HG03442 (cell line): ENCODE measurements at regions not wholly inside any gene's neighbourhood (a gene's known extent, or its start where the extent isn't known, plus 50 kb on each side); places are given as distances from the start of the nearest gene placed in this dataset.
A peak's percentile ranks its signal among the peaks of the same experiment; 100 is the strongest.

Experiments used
- ATAC-seq: cut with Tn5 transposase; IDR thresholded peaks from one replicate; pipeline ENCODE4 v1.9.1; 2021; ENCODE audit warnings: mild to moderate bottlenecking, moderate library complexity; ENCODE audit not compliant: unreplicated experiment

DNA sequence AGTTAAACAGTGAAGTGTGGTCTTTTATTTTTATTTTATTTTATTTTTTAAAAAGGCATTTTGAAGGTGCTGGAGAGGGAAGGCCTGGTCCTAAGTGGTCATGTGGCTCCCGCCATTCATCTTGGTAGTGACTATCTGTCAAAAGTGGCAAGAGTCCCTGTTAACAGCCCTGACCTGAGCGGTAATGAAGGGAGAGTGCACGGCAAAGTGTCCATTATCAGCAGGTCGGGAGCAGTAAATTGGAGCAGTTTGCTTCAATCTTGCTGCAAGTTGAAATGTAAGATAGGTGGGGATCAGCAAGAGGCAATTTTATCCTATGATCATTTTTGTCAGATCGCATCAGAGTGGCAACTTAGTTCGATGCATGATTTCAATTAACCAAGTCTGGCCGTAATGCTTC, 227.4 kb upstream of the SP4 start:
- no peak for ATAC-seq

DNA sequence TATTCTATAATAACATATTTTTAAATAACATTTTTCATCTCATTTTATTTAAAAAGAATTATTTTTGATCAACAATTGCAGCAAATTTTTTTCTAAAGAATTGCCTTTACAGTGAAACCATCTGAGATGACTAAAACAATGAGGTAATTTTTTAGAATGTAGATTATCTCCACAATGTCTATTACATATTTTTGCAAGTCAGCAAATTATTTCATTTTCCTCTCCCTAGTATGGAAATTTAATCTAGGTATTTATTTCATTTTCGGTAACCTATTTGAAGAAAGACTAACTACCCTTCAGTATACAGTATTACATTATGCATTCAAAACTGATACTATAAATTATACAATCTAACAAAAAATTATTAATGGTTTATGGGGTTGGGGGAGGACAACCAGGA, 213.2 kb upstream of the SP4 start:
- no peak for ATAC-seq

DNA sequence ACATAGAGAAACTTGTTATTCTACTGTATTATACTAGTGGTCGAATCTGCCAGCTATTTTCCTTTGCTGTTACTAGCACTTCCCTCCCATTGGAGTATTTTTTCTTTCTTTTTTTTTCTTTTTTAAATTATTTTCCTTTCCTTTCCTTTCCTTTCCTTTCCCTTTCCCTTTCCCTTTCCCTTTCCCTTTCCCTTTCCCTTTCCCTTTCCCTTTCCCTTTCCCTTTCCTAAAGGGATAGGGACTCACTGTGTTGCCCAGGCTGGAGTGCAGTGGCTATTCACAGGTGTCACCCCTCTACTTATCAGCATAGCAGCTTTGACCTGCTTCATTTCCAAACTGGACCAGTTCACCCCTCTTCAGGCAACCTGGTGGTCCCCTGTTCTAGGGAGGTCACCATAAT, 212.6 kb upstream of the SP4 start:
- ATAC-seq: no peak

DNA sequence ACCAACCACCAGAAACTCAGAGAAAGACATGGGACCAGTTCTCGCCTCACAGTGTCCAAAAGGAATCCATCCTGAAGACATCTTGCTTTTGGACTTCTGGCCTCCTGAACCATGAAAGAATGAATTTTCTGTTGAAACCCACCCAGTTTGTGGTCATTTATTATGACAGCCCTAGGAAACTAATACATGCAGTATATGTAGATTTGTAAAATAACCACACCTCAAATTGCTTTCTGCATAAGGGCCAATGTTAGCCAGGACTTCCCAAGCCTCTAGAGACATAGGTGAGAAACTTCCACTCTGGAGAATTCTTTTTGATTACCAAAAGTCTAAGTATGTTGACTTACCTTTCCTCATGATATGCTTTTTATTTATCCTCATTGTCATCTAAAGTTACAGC, 210.5 kb upstream of the SP4 start:
- ATAC-seq: no peak

DNA sequence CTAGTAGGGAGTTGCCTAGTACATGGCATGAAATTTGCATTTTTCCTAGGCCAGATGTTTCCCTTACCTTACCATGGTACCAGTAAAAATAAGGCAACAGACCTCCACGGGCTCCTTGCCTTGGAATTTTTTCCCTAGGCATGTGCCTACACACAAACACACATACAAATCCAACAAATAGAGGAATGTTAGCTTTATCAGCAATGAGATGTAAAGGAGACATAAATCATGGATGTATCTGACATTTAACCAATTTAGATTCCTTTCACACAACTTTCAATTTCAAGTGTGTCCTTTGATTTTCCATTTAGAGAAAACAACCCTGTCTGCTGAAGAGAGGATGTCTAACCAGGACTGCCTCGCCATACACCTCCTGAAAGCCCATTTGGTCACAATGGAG, 209.7 kb upstream of the SP4 start:
- ATAC-seq: no peak

DNA sequence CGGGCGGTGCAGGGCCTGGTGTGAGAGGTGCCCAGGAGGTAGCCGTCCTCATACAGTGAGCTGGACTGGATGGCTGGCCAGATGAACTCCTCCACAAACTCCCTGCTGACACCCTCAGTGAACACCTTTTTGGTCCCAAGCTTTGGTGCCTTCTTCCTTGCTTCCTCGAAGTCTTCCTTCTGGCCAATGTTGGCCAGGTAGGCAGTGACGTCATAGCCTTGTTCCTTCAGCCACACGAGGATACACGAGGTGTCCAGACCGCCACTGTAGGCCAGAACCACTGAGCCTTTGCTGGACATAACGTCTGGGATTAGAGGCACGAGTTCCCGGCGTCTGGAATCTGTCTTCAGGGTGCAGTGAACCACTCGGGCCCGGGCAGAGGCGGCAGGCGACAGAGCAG, 206.8 kb upstream of the SP4 start:
- ATAC-seq: no peak

DNA sequence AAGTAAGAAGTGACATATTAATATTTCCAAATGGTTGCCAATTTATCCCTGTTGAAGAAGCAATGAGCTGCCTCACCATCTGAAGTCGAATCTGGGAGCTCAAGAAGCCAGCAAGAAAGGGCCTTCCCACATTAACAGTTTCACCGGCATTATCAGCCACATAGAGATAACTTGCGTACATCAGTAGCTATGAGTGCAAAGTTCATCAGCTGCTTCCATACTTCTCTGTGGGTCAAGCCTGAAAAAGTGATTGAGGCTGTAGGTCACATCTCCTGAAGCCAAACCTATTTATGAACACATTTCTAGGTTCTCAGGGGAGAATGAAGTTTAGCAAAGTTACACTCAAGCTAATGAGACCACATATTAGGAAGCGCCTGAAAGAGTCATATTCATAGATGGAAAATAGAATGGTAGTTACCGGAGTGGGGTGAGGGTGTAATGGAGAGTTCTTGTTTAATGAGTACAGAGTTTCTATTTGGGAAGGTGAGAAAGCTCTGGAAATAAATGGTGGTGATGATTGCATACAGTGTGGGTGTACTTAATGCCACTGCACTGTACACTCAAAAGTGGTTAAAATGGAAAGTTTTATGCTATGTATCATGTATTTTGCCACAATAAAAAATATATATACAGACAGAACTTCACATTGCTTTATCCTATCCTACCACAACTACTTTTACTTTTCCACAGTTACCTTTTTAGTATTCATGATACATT, 189.3 kb upstream of the SP4 start:
- no peak for ATAC-seq

DNA sequence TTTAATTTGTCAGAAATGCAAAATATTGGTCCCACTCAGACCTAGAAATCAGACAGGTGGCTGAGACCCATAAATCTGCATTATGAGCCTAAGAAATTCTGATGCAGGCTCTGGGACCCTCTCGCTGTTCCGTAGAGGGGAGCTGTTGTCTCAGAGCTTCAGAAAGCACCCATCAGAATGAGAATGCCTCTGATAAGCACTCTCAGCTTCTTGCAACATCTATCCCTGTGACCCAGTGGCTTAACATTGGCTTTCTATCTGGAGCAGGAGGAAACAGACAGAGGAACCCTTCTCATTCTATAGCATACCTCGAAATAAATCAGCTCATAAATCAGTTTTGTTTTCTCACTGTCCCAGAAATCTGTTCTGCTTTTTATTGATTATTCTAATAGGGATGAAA, 184.6 kb upstream of the SP4 start:
- no peak for ATAC-seq

DNA sequence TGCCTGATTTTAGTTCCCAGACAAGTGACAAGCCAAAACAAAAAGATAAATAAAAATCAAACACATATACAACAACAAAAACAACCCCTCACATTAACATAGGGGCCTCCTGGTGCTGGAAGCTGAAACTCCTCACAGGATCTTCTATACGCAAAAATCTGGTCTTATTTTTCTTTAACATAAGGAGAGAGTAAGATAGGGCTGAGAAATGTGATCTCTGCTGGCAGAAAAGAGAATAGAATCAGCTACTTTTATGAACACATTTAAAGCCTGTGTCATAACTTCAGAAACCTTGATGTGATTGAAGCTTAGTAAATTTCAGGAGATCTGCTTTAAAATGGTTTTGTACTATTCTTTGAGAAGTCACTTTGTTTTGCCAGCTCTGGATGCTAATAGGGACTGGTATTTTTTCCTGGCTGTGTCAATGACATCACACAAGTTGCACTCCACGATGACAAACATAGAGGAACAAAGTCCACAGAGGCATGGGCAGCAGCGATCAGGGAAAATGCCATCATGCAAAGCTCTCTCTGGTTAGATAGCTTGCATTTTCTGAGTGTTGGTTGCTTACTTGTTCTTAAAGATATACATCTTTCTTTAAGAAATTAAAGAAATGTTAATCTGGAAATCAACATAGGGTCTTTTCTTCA, 176.6 kb upstream of the SP4 start:
- no peak for ATAC-seq

DNA sequence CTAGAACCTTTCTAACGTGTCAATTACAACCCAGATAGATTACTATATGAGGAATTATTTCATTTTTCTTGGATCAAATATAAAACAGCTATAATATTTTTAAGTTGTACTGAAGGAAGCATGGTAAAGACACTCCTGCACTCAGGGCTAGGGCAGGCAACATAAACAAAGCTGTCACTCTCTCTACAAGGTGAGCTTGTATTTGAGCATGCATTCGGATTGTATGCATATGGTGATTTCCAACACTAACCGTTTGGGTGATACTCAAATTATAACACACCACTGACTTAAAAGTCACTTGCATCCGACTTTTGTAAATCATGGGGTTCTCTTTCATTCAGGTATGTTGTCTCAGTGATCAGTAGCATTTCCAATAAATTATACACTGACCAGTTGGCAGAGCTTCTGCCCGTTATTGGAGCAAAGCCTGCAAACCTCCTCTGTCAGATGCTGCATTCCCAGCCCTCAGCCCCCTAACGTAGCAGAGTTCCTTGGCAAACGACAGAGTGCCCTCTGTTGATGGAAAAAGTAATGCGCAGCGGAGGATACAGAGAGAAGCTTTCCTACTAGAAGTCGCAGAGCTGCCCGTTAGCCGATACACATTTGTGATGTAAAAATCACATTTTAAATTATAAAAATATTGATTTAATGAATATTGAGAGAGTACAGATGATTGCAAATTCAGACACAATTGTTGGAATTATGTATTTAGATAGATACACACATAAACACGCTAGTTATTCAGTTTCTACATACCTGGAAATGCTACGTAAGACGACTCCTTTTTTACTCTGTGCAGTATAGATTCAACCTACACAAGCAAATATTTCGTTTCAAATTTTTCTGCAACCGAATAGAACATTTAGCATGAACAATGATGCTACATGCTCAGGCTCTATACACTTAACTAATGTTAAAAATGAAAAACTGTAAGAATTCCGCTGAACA, 173.9 kb upstream of the SP4 start:
- ATAC-seq: peak; percentile 55

DNA sequence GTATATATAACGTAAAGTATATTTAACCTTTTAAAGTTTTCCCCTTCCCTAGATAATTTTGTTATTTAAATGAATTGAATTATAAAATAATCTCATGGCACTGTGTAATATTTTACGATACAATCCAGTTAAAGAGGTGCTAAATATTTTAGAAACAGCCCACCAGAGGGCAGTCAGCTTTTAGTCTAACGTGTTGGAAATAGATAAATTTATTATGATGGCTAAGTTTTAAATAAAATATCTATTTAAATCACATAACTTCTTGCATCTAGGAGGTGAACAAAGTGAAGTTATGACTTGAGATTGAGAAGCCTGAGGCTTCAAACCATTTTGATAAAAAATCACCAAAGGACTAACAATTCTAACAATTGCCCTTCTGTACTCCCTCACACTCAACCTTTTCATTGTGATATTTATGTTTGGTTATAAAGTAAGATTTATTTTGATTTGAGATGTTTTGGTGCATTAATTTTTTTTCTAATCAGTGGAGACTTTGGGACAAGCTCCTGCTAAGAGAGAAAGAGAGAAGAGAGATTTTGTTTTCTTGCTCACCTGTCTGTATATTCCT, 171.5 kb upstream of the SP4 start:
- ATAC-seq: no peak

DNA sequence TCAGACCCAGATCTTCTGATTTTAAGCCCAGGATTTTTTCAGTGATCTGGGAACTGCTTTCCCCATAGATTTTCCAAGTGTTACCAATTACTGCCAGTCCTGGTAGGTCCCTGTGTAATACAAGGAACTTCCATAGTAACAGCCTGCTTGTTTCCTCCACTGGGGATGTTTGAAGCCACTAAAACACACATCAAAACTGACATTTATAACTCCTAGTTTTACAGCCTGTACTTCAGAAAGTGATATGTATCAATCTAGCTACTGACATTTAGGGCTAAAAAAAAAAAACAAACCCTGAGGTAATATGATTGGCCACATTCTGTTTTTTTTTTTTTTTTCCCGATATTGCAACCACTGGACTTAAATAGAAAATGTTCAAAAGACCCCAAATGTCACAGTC, 166.9 kb upstream of the SP4 start:
- no peak for ATAC-seq

DNA sequence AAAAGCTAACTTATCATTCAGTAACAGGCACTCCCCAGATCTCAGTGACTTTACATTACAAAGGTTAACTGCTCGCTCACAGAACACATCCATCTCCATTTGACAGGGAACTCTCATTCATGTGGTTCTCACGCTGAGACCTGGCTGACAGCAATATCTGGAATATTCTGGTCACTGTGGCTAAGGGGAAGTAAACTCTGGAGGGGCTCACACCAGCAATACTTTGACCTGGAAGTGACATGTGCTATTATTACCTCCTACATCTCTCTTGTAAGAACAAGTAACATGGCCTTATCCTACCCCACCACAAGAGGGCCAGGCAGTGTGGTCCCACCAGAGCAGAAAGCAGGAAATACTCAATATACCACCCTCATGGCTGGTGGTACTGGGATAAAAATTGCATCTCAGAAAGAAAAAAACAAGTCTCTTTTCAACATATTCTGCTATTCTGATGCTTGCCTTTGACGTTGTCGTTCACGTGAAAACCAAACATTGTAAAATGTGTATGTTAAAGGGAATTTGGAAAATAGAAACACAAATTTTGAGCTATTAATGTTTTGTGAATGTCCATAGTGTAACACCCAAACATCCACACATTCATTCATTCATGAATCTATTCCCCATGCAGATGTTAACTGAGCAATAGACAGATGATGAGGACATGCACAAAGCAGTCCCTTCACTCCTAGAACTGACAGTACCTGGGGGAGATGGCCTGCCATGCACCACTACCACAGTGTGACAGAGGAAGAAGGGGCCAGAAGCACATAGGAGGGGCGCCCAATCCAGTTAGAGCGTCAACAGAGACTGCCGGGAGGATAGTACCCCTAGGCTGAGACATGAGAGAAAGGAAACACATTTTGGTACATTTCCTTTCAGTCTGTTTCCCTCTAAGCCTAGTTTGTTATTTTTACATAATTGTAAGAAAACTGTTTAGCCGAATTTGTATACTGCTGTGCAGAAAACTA, 166.0 kb upstream of the SP4 start:
- peak; percentile 94 for ATAC-seq

DNA sequence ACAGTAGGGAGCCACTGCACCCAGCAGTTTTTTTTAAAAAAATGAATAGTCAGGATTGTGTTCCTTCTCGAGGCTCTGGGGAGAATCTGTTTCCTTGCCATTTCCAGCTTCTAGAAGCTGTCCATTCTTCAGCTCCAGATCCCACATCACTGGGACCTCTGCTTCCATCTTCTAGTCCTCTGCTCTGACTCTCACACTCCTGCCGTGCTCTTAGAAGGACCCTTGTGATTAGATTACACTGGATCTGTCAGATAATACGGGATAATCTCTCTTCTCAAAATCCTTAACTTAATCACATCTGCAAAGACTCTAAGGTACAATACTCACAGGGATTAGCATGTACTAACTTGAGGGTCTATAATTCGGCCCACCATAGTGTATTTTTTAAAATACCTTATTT, 158.9 kb upstream of the SP4 start:
- ATAC-seq: no peak

DNA sequence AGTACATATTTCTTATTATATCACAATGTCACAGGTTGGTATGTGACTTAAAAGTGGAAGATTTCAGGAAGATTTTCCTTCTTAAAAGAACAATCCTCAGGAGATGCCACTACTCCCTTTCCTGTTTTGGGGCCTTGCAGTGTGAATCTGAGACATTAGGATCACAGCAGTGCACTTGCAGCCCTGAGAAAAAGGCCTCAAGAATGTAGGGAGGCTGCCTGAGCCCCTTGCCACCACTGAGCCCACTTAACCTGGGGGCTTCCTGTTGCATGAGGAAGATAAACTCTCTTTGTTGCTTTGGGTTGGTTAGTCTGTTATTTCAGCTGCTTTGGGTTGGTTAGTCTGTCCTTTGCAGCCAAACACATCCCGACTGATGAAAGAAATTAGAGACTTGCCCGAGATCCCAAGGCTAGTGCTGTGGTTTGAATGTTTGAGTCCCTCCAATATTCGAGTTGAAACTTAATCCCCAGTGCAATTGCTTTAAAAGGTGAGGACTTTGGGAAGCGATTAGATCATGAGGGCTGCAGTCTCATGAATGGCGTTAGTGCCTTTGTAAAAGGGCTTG, 151.3 kb upstream of the SP4 start:
- no peak for ATAC-seq

DNA sequence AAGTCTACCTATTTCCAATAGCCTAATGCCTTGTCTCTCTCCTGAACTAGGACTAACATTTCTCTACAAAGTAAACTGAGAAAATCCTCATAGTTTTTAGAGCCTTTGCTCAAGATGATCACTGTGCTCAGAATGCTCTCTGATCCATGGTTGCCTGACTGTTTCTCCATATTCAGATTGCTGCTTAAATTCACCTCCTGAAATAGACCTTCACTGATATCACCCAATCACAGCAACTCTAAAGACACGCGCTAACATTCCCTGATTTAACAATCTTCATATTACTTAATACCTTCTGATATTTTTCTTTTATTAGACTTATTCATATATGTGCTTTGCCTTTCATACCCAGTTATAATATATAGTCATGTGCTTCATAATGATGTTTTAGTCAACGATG, 148.9 kb upstream of the SP4 start:
- ATAC-seq: no peak

DNA sequence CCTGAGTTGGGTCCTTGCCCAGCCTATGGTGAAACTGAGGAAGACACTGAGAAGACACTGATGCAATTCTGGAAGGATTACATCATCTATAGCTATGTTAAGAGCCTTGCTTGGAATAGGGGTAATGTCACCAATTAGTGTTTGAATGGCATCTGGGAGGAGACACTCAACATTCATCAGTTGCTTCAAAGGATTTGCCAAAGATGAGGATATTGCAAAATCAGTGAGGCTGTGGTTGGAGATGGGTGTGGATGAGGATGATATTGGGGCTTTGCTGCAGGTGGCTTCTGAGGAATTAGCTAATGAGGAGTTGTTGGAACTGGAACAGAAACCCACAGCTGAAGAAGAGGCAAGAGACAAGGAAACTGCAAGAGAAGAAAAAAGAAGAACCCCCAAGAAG, 146.7 kb upstream of the SP4 start:
- no peak for ATAC-seq

DNA sequence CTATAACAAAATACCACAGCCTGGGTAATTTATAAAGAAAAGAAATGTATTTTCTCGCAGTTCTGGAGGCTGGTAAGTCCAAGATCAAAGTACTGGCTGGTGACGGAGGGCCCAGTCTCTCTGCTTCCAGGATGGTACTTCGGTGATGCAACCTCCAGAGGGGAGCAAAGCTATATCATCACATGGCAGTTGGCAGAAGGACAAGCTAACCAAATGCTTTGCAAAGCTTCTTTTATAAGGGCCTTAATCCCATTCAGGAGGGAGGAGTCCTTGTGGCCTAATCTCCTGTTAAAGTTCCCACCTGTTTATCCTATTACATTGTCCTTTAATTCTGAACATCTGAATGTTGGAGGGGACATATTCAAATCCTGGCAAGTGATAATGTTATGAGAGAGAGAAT, 134.1 kb upstream of the SP4 start:
- ATAC-seq: no peak

DNA sequence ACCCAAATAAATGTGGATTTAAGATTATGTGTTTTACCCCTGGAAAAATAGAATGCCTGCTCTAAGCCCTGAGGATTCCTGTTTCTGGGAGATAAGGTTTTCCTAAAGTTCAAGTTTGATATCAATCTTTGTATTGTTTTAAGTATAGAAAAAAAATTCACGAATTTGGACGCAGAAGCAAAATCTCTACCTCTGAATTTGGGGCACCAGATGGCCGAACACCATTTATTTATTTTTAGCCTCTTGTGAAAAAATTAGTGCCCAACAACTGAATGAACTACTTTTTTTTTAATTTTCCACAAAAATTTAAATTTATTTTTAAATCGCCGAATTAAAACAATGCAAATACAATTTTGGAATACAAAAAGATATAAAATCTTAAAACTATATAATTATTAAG, 128.1 kb upstream of the SP4 start:
- no peak for ATAC-seq

DNA sequence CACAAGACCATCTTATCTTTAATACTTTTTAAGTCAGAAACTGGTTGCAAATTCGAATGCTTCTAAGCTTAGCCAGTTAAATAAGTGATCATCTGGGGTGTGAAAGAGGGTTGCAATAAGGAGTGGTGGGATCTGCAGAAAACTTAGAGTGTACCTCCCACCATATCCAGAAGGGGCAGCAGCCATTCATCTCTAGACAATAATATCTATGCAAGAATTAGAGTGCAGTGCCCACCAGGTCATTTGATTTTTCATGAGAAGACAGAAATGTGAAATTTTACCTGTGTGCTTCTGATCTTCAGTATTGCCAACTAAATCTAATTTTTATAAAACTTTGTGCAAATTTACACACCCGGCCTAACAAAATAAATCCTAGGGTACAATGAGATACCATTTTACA, 127.2 kb upstream of the SP4 start:
- ATAC-seq: no peak
